ENCODE measurements at regions not wholly inside any gene's neighbourhood (a gene's known extent, or its start where the extent isn't known, plus 50 kb on each side); places are given as distances from the start of the nearest gene placed in this dataset.

DNA sequence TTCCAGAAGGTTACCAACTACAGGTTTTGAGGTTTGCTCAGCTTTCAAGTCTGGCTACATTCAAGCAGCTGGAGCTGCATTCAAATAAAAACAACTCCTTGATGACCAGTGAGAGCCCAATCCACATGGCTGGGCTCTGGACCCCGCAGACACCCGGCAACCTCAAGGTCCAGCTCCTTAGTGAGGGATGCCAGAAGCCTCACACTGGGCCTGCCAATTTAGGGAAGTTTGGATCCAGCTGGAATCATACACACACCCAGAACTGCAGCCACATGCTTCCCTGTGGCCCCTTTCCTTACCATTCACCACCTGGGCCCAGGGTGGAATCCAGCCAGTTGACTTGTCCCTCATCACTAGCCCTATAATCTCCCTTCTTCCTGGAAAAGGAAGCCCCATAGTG, 123.7 kb downstream of the UBE2U start:
- Histone ChIP-seq H3K4me3 (ENCODE audit: low read depth, low read length) (no peak overlapping the region), H3K9me3 (ENCODE audit: control insufficient read depth, insufficient read depth, low read depth, low read length) (no peaks in the 10 kb centered on the region), H3K27ac (ENCODE audit: extremely low read depth, low read depth, low read length) (no peak overlapping the region), H3K36me3 (ENCODE audit: control insufficient read depth in 2 of 2, insufficient read depth in 1 of 2, low read length in 2 of 2) (no peaks in the 10 kb centered on the region), H3K4me1 (ENCODE audit: control insufficient read depth, insufficient read depth, low read length) (no peaks in the 10 kb centered on the region)
- ChIA-PET POLR2A (no interaction called here), CTCF (no interaction called here)
- no peak for TF ChIP-seq ZNF391 (tag by site-specific recombination; IDR thresholded peaks at IDR 0.05; ENCODE audit: borderline replicate concordance, low read depth)
- TF ChIP-seq ZNF549 (tag by site-specific recombination; IDR thresholded peaks at IDR 0.05), result no peak
- TF ChIP-seq ZNF777 (tag by site-specific recombination; IDR thresholded peaks at IDR 0.05; ENCODE audit: borderline replicate concordance), result no peak
- TF ChIP-seq ZNF510 (tag by site-specific recombination; IDR thresholded peaks at IDR 0.05; ENCODE audit: insufficient replicate concordance), result no peak
- TF ChIP-seq ZBTB49 (tag by site-specific recombination; IDR thresholded peaks at IDR 0.05; ENCODE audit: low read depth), result no peak
- no peak for TF ChIP-seq ZNF140 (tag by site-specific recombination; IDR thresholded peaks at IDR 0.05)
- TF ChIP-seq KLF16 (tag by site-specific recombination; IDR thresholded peaks at IDR 0.05), result no peak
- TF ChIP-seq PATZ1 (tag by site-specific recombination; IDR thresholded peaks at IDR 0.05), result no peak
- TF ChIP-seq, protein P1, sequence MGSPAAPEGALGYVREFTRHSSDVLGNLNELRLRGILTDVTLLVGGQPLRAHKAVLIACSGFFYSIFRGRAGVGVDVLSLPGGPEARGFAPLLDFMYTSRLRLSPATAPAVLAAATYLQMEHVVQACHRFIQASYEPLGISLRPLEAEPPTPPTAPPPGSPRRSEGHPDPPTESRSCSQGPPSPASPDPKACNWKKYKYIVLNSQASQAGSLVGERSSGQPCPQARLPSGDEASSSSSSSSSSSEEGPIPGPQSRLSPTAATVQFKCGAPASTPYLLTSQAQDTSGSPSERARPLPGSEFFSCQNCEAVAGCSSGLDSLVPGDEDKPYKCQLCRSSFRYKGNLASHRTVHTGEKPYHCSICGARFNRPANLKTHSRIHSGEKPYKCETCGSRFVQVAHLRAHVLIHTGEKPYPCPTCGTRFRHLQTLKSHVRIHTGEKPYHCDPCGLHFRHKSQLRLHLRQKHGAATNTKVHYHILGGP (tag by site-specific recombination; IDR thresholded peaks at IDR 0.05), result no peak
- TF ChIP-seq ZNF544 (tag by site-specific recombination; IDR thresholded peaks at IDR 0.05), result no peak
- no peak for TF ChIP-seq ZNF132 (tag by site-specific recombination; IDR thresholded peaks at IDR 0.05; ENCODE audit: borderline replicate concordance)
- TF ChIP-seq, protein P2, sequence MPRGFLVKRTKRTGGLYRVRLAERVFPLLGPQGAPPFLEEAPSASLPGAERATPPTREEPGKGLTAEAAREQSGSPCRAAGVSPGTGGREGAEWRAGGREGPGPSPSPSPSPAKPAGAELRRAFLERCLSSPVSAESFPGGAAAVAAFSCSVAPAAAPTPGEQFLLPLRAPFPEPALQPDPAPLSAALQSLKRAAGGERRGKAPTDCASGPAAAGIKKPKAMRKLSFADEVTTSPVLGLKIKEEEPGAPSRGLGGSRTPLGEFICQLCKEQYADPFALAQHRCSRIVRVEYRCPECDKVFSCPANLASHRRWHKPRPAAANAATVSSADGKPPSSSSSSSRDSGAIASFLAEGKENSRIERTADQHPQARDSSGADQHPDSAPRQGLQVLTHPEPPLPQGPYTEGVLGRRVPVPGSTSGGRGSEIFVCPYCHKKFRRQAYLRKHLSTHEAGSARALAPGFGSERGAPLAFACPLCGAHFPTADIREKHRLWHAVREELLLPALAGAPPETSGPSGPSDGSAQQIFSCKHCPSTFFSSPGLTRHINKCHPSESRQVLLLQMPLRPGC (tag by site-specific recombination; IDR thresholded peaks at IDR 0.05), result no peak

GRCh38 chr1:64328193-64328592, 124.8 kb downstream of the UBE2U start:
- Histone ChIP-seq H3K9me3 (ENCODE audit: control insufficient read depth, insufficient read depth, low read depth, low read length) (no peaks in the 10 kb centered on the region), H3K27ac (ENCODE audit: extremely low read depth, low read depth, low read length) (no peak overlapping the region), H3K36me3 (ENCODE audit: control insufficient read depth in 2 of 2, insufficient read depth in 1 of 2, low read length in 2 of 2) (no peaks in the 10 kb centered on the region), H3K4me3 (ENCODE audit: low read depth, low read length) (no peak overlapping the region), H3K4me1 (ENCODE audit: control insufficient read depth, insufficient read depth, low read length) (no peaks in the 10 kb centered on the region)
- POLR2A ChIA-PET, result no interaction called here
- CTCF ChIA-PET, result no interaction called here
- TF ChIP-seq ZFP37 (tag by site-specific recombination; IDR thresholded peaks at IDR 0.05) (0 out of 2 replicates have a peak, but pooled peaks have one; percentile 17), ZNF660 (tag by site-specific recombination; IDR thresholded peaks at IDR 0.05) (0 out of 2 replicates have a peak, but pooled peaks have one; percentile 56), HIC1 (tag by site-specific recombination; IDR thresholded peaks at IDR 0.05) (no peak), OSR2 (tag by site-specific recombination; IDR thresholded peaks at IDR 0.05) (0 out of 2 replicates have a peak, but pooled peaks have one; percentile 16), ZBTB20 (tag by site-specific recombination; IDR thresholded peaks at IDR 0.05) (peak; percentile 56; the same call in 1 of the 2 replicates), ZIC2 (tag by site-specific recombination; IDR thresholded peaks at IDR 0.05) (no peak), ZNF548 (tag by site-specific recombination; IDR thresholded peaks at IDR 0.05) (no peak), ZNF239 (tag by site-specific recombination; IDR thresholded peaks at IDR 0.05) (no peak), ZNF837 (tag by site-specific recombination; IDR thresholded peaks at IDR 0.05) (no peak), ZNF529 (tag by site-specific recombination; IDR thresholded peaks at IDR 0.05; ENCODE audit: insufficient replicate concordance) (no peak)
- TF ChIP-seq, protein P3, sequence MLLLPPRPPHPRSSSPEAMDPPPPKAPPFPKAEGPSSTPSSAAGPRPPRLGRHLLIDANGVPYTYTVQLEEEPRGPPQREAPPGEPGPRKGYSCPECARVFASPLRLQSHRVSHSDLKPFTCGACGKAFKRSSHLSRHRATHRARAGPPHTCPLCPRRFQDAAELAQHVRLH (tag by site-specific recombination; IDR thresholded peaks at IDR 0.05), result 0 out of 2 replicates have a peak, but pooled peaks have one; percentile 40

Data from HEK293 (cell line).